ENCODE measurements at regions not wholly inside any gene's neighbourhood (a gene's known extent, or its start where the extent isn't known, plus 50 kb on each side); places are given as distances from the start of the nearest gene placed in this dataset.

DNA sequence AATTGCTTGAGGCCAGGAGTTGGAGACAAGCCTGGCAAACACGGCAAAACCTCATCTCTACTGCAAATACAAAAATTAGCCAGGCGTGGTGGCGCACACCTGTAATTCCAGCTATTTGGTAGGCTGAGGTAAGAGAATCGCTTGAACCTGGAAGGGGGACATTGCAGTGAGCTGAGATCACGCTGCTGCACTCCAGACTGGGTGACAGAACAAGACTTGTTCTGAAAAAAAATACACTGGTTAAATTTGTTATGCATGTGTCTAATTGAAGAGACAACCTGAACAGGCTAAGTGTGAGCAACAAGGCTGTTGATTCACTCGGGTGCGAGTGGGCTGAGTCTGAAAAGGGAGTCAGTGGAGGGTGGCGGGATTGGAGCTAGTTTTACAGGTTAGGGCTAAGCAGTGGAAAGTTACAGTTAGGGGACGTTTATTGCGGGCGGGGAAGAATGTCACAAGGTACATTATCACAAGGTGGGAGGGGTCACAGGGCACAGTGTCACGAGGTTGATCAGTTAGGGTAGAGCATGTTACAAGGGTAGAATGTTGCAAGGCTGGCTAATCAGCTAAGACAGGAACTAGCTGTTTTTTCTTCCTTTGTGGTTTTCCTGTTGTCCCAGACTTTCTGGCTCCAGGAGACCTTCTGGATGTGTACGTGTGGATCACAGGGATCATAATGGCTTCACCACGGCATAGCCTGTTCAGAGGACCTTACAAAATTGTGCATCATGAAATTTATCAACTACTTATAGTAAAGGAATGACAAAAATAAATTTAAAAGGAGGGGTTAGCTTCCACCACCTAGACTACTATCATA is 115.8 kb downstream of the NAA11 start:
- TF ChIP-seq, protein P1, sequence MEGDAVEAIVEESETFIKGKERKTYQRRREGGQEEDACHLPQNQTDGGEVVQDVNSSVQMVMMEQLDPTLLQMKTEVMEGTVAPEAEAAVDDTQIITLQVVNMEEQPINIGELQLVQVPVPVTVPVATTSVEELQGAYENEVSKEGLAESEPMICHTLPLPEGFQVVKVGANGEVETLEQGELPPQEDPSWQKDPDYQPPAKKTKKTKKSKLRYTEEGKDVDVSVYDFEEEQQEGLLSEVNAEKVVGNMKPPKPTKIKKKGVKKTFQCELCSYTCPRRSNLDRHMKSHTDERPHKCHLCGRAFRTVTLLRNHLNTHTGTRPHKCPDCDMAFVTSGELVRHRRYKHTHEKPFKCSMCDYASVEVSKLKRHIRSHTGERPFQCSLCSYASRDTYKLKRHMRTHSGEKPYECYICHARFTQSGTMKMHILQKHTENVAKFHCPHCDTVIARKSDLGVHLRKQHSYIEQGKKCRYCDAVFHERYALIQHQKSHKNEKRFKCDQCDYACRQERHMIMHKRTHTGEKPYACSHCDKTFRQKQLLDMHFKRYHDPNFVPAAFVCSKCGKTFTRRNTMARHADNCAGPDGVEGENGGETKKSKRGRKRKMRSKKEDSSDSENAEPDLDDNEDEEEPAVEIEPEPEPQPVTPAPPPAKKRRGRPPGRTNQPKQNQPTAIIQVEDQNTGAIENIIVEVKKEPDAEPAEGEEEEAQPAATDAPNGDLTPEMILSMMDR (IDR thresholded peaks at IDR 0.05), result no peak
- no peak for TF ChIP-seq POLR2A (IDR thresholded peaks at IDR 0.05)
- TF ChIP-seq EP300 (IDR thresholded peaks at IDR 0.05), result no peak

All from stomach (tissue), 4 donors.